ENCODE measurements at regions not wholly inside any gene's neighbourhood (a gene's known extent, or its start where the extent isn't known, plus 50 kb on each side); places are given as distances from the start of the nearest gene placed in this dataset.

GRCh38 chr10:58028597-58029366, 238.9 kb downstream of the IPMK start:
- TF ChIP-seq POLR2A (IDR thresholded peaks at IDR 0.05): no peak
- no peak for TF ChIP-seq CTCF (IDR thresholded peaks at IDR 0.05)

All from sigmoid colon (tissue), 3 donors.